RKO (cell line): ENCODE measurements at regions not wholly inside any gene's neighbourhood (a gene's known extent, or its start where the extent isn't known, plus 50 kb on each side); places are given as distances from the start of the nearest gene placed in this dataset.

Source experiments
- DNase-seq: peaks from one replicate; pipeline ENCODE4 v3.0.0-alpha.2; 2016; ENCODE audit warnings: low spot score

- no peak for DNase-seq
Measured at GRCh38 chr7:46539892-46540483, 618.9 kb upstream of the IGFBP3 start.

- no peak for DNase-seq
Measured at GRCh38 chr7:46537191-46537905, 616.3 kb upstream of the IGFBP3 start.

GRCh38 chr7:46534664-46535588, 613.9 kb upstream of the IGFBP3 start:
- DNase-seq, result no peak

GRCh38 chr7:46533946-46534345, 612.9 kb upstream of the IGFBP3 start:
- DNase-seq, result no peak

GRCh38 chr7:46532571-46532970, 611.5 kb upstream of the IGFBP3 start:
- no peak for DNase-seq

GRCh38 chr7:46530081-46530750, 609.1 kb upstream of the IGFBP3 start:
- DNase-seq, result no peak

- no peak for DNase-seq
Measured at GRCh38 chr7:46527360-46527759, 606.3 kb upstream of the IGFBP3 start.

GRCh38 chr7:46525876-46526275, 604.8 kb upstream of the IGFBP3 start:
- DNase-seq, result no peak

GRCh38 chr7:46524350-46524749, 603.3 kb upstream of the IGFBP3 start:
- DNase-seq, result no peak

GRCh38 chr7:46522354-46522906, 601.4 kb upstream of the IGFBP3 start:
- no peak for DNase-seq

- no peak for DNase-seq
Measured at GRCh38 chr7:46518713-46519112, 597.6 kb upstream of the IGFBP3 start.

GRCh38 chr7:46515844-46516590, 594.9 kb upstream of the IGFBP3 start:
- no peak for DNase-seq

GRCh38 chr7:46513447-46513848, 592.4 kb upstream of the IGFBP3 start:
- no peak for DNase-seq

- DNase-seq, result no peak
Measured at GRCh38 chr7:46512891-46513413, 591.9 kb upstream of the IGFBP3 start.

GRCh38 chr7:46511442-46512215, 590.6 kb upstream of the IGFBP3 start:
- DNase-seq, result no peak

- DNase-seq, result no peak
Measured at GRCh38 chr7:46508583-46508982, 587.5 kb upstream of the IGFBP3 start.

- DNase-seq, result no peak
Measured at GRCh38 chr7:46507560-46507959, 586.5 kb upstream of the IGFBP3 start.

GRCh38 chr7:46494441-46494840, 573.4 kb upstream of the IGFBP3 start:
- DNase-seq, result no peak

- DNase-seq, result no peak
Measured at GRCh38 chr7:46494028-46494427, 573.0 kb upstream of the IGFBP3 start.

- DNase-seq, result no peak
Measured at GRCh38 chr7:46493196-46493595, 572.1 kb upstream of the IGFBP3 start.
